ENCODE measurements at regions not wholly inside any gene's neighbourhood (a gene's known extent, or its start where the extent isn't known, plus 50 kb on each side); places are given as distances from the start of the nearest gene placed in this dataset.

DNA sequence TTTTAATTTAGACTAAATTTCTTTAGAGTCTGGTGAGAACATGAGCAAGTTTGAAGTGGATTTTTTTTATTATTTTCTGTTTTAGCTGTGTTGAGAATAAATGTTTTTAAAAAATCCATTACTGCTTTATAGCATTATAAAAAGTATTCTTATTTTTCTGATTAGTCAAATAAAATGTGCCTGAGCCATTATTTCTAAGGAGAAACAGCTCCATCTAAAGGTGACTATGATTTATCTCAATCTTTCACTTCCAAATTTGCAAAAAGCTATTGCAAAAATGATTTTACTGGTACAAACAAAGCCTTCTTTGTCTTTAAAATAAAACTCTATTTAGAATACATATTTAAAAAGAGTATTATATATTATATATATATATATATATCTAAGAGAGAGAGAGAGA, 959.2 kb downstream of the FAM133A start:
- DNase-seq (ENCODE audit: low read depth): no peak
- TF ChIP-seq CTCF (conservative IDR thresholded peaks at IDR 0.05; ENCODE audit: low read depth, low read length): no peak
- H3K4me3 ChIP-seq (ENCODE audit: low read depth, low read length): no peak overlapping the region

DNA sequence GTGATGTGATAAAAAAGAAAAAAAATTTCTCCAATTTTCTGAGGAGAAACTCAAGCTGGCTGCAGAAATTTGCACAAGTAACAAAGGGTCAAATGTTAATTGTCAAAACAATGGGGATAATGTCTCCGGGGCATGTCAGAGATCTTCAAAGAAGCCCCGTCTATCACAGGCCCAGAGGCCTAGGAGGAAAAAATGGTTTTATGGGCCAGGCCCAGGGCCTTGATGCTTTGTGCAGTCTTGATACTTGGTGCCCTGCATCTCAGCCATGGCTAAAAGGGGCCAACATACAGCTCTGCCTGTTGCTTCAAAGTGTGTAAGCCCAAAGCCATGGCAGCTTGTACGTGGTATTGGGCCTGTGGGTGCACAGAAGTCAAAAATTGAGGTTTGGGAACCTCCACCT, 961.0 kb downstream of the FAM133A start:
- TF ChIP-seq CTCF (conservative IDR thresholded peaks at IDR 0.05; ENCODE audit: low read depth, low read length): no peak
- no peak for DNase-seq (ENCODE audit: low read depth)
- no peak overlapping the region for H3K4me3 ChIP-seq (ENCODE audit: low read depth, low read length)

- H3K4me3 ChIP-seq (ENCODE audit: low read depth, low read length): no peak overlapping the region
- DNase-seq (ENCODE audit: low read depth): no peak
- TF ChIP-seq CTCF (conservative IDR thresholded peaks at IDR 0.05; ENCODE audit: low read depth, low read length): no peak
Observed at GRCh38 chrX:94645726-94646125, 971.7 kb downstream of the FAM133A start.

- no peak for TF ChIP-seq CTCF (conservative IDR thresholded peaks at IDR 0.05; ENCODE audit: low read depth, low read length)
- H3K4me3 ChIP-seq (ENCODE audit: low read depth, low read length): no peak overlapping the region
- no peak for DNase-seq (ENCODE audit: low read depth)
Observed at GRCh38 chrX:94655180-94655579, 981.2 kb downstream of the FAM133A start.

- no peak overlapping the region for H3K4me3 ChIP-seq (ENCODE audit: low read depth, low read length)
- DNase-seq (ENCODE audit: low read depth): no peak
- no peak for TF ChIP-seq CTCF (conservative IDR thresholded peaks at IDR 0.05; ENCODE audit: low read depth, low read length)
Observed at GRCh38 chrX:94662689-94663088, 988.7 kb downstream of the FAM133A start.

GRCh38 chrX:94676285-94676684, 1002.3 kb downstream of the FAM133A start:
- no peak for DNase-seq (ENCODE audit: low read depth)
- no peak for TF ChIP-seq CTCF (conservative IDR thresholded peaks at IDR 0.05; ENCODE audit: low read depth, low read length)
- H3K4me3 ChIP-seq (ENCODE audit: low read depth, low read length): no peak overlapping the region

DNA sequence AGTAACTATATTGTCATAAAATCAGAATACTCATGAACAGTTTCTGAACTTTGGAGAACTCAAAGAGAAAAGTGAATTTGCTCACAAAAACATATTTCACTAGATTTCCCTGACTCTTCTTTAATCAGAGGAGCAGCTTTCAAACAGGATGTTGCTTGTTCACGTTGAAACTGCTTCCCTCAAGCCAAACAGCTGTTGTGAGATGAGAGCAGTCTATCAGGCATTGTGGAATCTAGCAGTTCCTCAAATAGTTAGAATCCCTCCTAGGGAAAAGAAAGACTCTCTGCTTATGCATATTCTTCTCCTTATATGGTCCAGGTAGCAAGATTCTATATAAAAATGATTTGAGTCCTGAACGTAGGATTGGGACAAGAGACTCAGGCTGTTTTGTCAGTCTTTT, 1012.1 kb downstream of the FAM133A start:
- H3K4me3 ChIP-seq (ENCODE audit: low read depth, low read length): no peak overlapping the region
- DNase-seq (ENCODE audit: low read depth): no peak
- TF ChIP-seq CTCF (conservative IDR thresholded peaks at IDR 0.05; ENCODE audit: low read depth, low read length): no peak

Data from epithelial cell of proximal tubule (primary cell).